GM12878 (cell line): ENCODE measurements at regions not wholly inside any gene's neighbourhood (a gene's known extent, or its start where the extent isn't known, plus 50 kb on each side); places are given as distances from the start of the nearest gene placed in this dataset.

Experiments used
- ATAC-seq: fragments of 200-7000 bp; cut with Tn5 transposase; 3 replicates; pipeline ENCODE4 v1.9.1; 2020; ENCODE audit warnings: mild to moderate bottlenecking, moderate library complexity
- BruUV-seq: library from RNA; stranded (reverse); fragments of 400-500 nt; replicated peaks from 2 replicates; lab custom pipeline; 2021; lab: Mats Ljungman, UMichigan
- CTCF ChIA-PET: fragments of 300-600 bp; sonication (Branson Sonifier 250); formaldehyde crosslinking; extraction: SDS; loops from one replicate; lab custom pipeline; 2021; ENCODE audit warnings: inconsistent platforms; lab: Yijun Ruan, JAX
- POLR2A ChIA-PET: fragments of 350-600 bp; formaldehyde crosslinking; extraction: SDS; loops from one replicate; lab custom pipeline; 2021; ENCODE audit warnings: inconsistent platforms; lab: Charles Lee
- RAD21 ChIA-PET: fragments of 300-600 bp; sonication (Branson Sonifier 250); formaldehyde crosslinking; loops from one replicate; lab custom pipeline; 2023; ENCODE audit warnings: antibody characterized with exemption; ENCODE audit not compliant: unreplicated experiment; lab: Charles Lee
- SMC1A ChIA-PET: fragments of 300-600 bp; sonication (Branson Sonifier 250); formaldehyde crosslinking; loops from one replicate; lab custom pipeline; 2023; ENCODE audit not compliant: unreplicated experiment, uncharacterized antibody; lab: Charles Lee
- DNase-seq: peaks from one replicate; pipeline ENCODE4 v3.0.0-alpha.2; 2011; ENCODE audit warnings: low read depth, low spot score
- FAIRE-seq: peaks from 3 replicates; lab custom pipeline; 2011; peaks lifted over from hg19 to GRCh38; lab: Jason Lieb, UNC
- H2AFZ ChIP-seq: 2 replicates; pipeline ENCODE4 v1.6.0; 2011; ENCODE audit warnings: low read depth, low read length, control low read depth; ENCODE audit not compliant: control insufficient read depth
- H3K27ac ChIP-seq: 2 replicates; pipeline ENCODE4 v1.5.1; 2011; ENCODE audit warnings: control low read depth; ENCODE audit not compliant: control insufficient read depth, insufficient read depth
- H3K27me3 ChIP-seq, 2 experiments: replicated peaks in 1 of 2; 2 replicates each; pipeline versions ENCODE4 v1.6.0 to v1.6.1; 2011; ENCODE audit warnings: low read length in 1 of 2; ENCODE audit not compliant: control insufficient read depth in 2 of 2, insufficient read depth in 2 of 2
- H3K36me3 ChIP-seq, 2 experiments: 2 replicates each; pipeline ENCODE4 v1.5.1; 2011; ENCODE audit warnings: low read length in 1 of 2; ENCODE audit not compliant: control insufficient read depth in 2 of 2, insufficient read depth in 2 of 2
- H3K4me1 ChIP-seq: 2 replicates; pipeline ENCODE4 v1.6.1; 2011; ENCODE audit warnings: mild to moderate bottlenecking, low read length, moderate library complexity, mixed read lengths; ENCODE audit not compliant: control insufficient read depth, insufficient read depth
- H3K4me2 ChIP-seq: 2 replicates; pipeline ENCODE4 v1.6.0; 2011; ENCODE audit warnings: control low read depth; ENCODE audit not compliant: control insufficient read depth, insufficient read depth
- H3K4me3 ChIP-seq: fragments of 200-600 bp; sonication (generic); 2 replicates; pipeline ENCODE4 v1.5.1; 2016
- H3K79me2 ChIP-seq: 2 replicates; pipeline ENCODE4 v1.6.0; 2011; ENCODE audit warnings: low read length; ENCODE audit not compliant: control insufficient read depth, insufficient read depth
- H3K9ac ChIP-seq: 2 replicates; pipeline ENCODE4 v1.8.0; 2011; ENCODE audit warnings: low read length, control low read depth, mixed read lengths; ENCODE audit not compliant: control insufficient read depth, insufficient read depth
- H3K9me3 ChIP-seq: replicated peaks from 3 replicates; pipeline ENCODE4 v1.5.1; 2011; ENCODE audit warnings: mild to moderate bottlenecking, low read length; ENCODE audit not compliant: control insufficient read depth, insufficient read depth
- H4K20me1 ChIP-seq: 2 replicates; pipeline ENCODE4 v1.6.0; 2011; ENCODE audit not compliant: control insufficient read depth, insufficient read depth
- BCL11A ChIP-seq: IDR thresholded peaks from 2 replicates; pipeline ENCODE4 v1.6.1; 2011; ENCODE audit warnings: low read depth, low read length
- CBX3 ChIP-seq: fragments of 200-600 bp; sonication (generic); IDR thresholded peaks from 2 replicates; pipeline ENCODE4 v1.6.1; 2016; ENCODE audit warnings: low read depth, borderline replicate concordance
- CHD1 ChIP-seq: IDR thresholded peaks from 2 replicates; pipeline ENCODE4 v1.6.1; 2012; ENCODE audit warnings: low read depth, low read length, improper control_type of control experiment
- CHD4 ChIP-seq: fragments of 200-600 bp; sonication (generic); IDR thresholded peaks from 2 replicates; pipeline ENCODE4 v1.6.1; 2016; ENCODE audit warnings: mild to moderate bottlenecking
- HCFC1 ChIP-seq: fragments of 150-350 bp; IDR thresholded peaks from 2 replicates; pipeline ENCODE4 v1.6.1; 2014; ENCODE audit warnings: low read length
- HDAC2 ChIP-seq: fragments of 200-600 bp; sonication (generic); IDR thresholded peaks from 2 replicates; pipeline ENCODE4 v1.6.1; 2017
- HDAC6 ChIP-seq: fragments of 200-600 bp; sonication (generic); IDR thresholded peaks from one replicate; pipeline ENCODE4 v1.8.0; 2017; ENCODE audit warnings: antibody characterized with exemption; ENCODE audit not compliant: unreplicated experiment
- MXI1 ChIP-seq: fragments of 150-350 bp; IDR thresholded peaks from 2 replicates; pipeline ENCODE4 v1.6.1; 2011; ENCODE audit warnings: low read depth, mild to moderate bottlenecking, inconsistent platforms, low read length, improper control_type of control experiment
- NFIC ChIP-seq: IDR thresholded peaks from 2 replicates; pipeline ENCODE4 v1.6.1; 2012; ENCODE audit warnings: low read depth, mild to moderate bottlenecking, inconsistent platforms, low read length, moderate library complexity
- NFXL1 ChIP-seq: fragments of 450-650 bp; IDR thresholded peaks from 2 replicates; pipeline ENCODE4 v1.6.1; 2017; ENCODE audit warnings: antibody characterized with exemption, mild to moderate bottlenecking, borderline replicate concordance
- NR2F1 ChIP-seq: fragments of 450-650 bp; conservative IDR thresholded peaks from 2 replicates; pipeline ENCODE4 v1.6.1; 2017; ENCODE audit warnings: mild to moderate bottlenecking
- SUPT20H ChIP-seq: IDR thresholded peaks from 2 replicates; pipeline ENCODE4 v1.6.1; 2011; ENCODE audit warnings: low read depth, mild to moderate bottlenecking, low read length, moderate library complexity, borderline replicate concordance; ENCODE audit not compliant: control insufficient read depth
- TCF7 ChIP-seq: IDR thresholded peaks from 2 replicates; pipeline ENCODE4 v1.6.1; 2014; ENCODE audit warnings: antibody characterized with exemption, borderline replicate concordance
- YBX1 ChIP-seq: fragments of 450-650 bp; IDR thresholded peaks from 2 replicates; pipeline ENCODE4 v1.6.1; 2016; ENCODE audit warnings: antibody characterized with exemption
- ZBTB11 ChIP-seq: fragments of 450-650 bp; formaldehyde crosslinking; IDR thresholded peaks from 2 replicates; pipeline ENCODE4 v1.5.0; 2022; ENCODE audit warnings: mild to moderate bottlenecking, missing genetic modification characterization
- ZNF384 ChIP-seq: IDR thresholded peaks from 2 replicates; pipeline ENCODE4 v1.6.1; 2012; ENCODE audit warnings: low read depth, mild to moderate bottlenecking, low read length, improper control_type of control experiment, borderline replicate concordance
- ZNF622 ChIP-seq: fragments of 450-650 bp; IDR thresholded peaks from 2 replicates; pipeline ENCODE4 v1.6.1; 2017; ENCODE audit warnings: mild to moderate bottlenecking, inconsistent platforms
- ZSCAN29 ChIP-seq: fragments of 450-650 bp; IDR thresholded peaks from 2 replicates; pipeline ENCODE4 v1.6.1; 2017; ENCODE audit warnings: mild to moderate bottlenecking, moderate library complexity
- WGBS: methylation state at CpG from one replicate; pipeline ENCODE4 v1.1.6; 2016; ENCODE audit warnings: low lambda C conversion rate; ENCODE audit not compliant: insufficient replicate concordance, insufficient coverage; ENCODE audit errors: missing lambda C conversion rate; 5-methylcytosine and 5-hydroxymethylcytosine counted together
- in situ Hi-C: fragments of 300-500 bp; cut with MboI; formaldehyde crosslinking; loops from 9 replicates; pipeline ENCODE4 v1.14.3; 2018; ENCODE audit warnings: mixed read lengths
- intact Hi-C: fragments of 100-400 bp; cut with micrococcal nuclease; formaldehyde crosslinking; loops from one replicate; pipeline ENCODE4 v1.14.2; 2022; ENCODE audit not compliant: unreplicated experiment
- TF ChIP-seq, protein P1 (sequence below): fragments of 450-650 bp; IDR thresholded peaks from 2 replicates; pipeline ENCODE4 v1.6.1; 2017; ENCODE audit warnings: borderline replicate concordance
- TF ChIP-seq, protein P2 (sequence below): fragments of 150-350 bp; IDR thresholded peaks from 2 replicates; pipeline ENCODE4 v1.6.1; 2016; ENCODE audit warnings: low read depth, low read length

GRCh38 chr9:96023486-96023885 is 148.0 kb downstream of the ERCC6L2 start:
- FAIRE-seq: no peak
- POLR2A ChIA-PET: no interaction called here
- intact Hi-C loops: no loop called here

More at GRCh38 chr9:96023486-96023885, 148.0 kb downstream of the ERCC6L2 start:
- Histone ChIP-seq H3K79me2 (no peaks in the 10 kb centered on the region), H3K27ac (no peak overlapping the region), H3K4me2 (no peak overlapping the region), H4K20me1 (no peaks in the 10 kb centered on the region; the same call in 1 of the 2 replicates), H3K9me3 (no peaks in the 10 kb centered on the region), H3K27me3 (peaks cover 22 to 26% of the 10 kb centered on the region in 2 experiments), H2AFZ (no peak overlapping the region), H3K36me3 (no peaks in the 10 kb centered on the region), H3K4me3 (no peak overlapping the region), H3K9ac (no peak overlapping the region)
- 51% methylated on average over 5 of the region's 5 CpGs for whole genome bisulfite sequencing
- no TSS peak for BruUV-seq
- DNase-seq (no peak), ATAC-seq (no peak)
- in situ Hi-C loops: no loop called here
- ChIA-PET CTCF (no interaction called here), SMC1A (no interaction called here), RAD21 (no interaction called here)
- no peak for TF ChIP-seq HDAC2
- TF ChIP-seq ZBTB11: no peak
- TF ChIP-seq ZNF384: no peak
- TF ChIP-seq CHD1: no peak
- TF ChIP-seq NFIC: no peak
- TF ChIP-seq HDAC6: no peak
- TF ChIP-seq, protein P1, sequence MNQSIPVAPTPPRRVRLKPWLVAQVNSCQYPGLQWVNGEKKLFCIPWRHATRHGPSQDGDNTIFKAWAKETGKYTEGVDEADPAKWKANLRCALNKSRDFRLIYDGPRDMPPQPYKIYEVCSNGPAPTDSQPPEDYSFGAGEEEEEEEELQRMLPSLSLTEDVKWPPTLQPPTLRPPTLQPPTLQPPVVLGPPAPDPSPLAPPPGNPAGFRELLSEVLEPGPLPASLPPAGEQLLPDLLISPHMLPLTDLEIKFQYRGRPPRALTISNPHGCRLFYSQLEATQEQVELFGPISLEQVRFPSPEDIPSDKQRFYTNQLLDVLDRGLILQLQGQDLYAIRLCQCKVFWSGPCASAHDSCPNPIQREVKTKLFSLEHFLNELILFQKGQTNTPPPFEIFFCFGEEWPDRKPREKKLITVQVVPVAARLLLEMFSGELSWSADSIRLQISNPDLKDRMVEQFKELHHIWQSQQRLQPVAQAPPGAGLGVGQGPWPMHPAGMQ: no peak
- TF ChIP-seq YBX1: no peak
- TF ChIP-seq ZNF622: no peak
- TF ChIP-seq CBX3: no peak
- TF ChIP-seq BCL11A: no peak
- TF ChIP-seq, protein P2, sequence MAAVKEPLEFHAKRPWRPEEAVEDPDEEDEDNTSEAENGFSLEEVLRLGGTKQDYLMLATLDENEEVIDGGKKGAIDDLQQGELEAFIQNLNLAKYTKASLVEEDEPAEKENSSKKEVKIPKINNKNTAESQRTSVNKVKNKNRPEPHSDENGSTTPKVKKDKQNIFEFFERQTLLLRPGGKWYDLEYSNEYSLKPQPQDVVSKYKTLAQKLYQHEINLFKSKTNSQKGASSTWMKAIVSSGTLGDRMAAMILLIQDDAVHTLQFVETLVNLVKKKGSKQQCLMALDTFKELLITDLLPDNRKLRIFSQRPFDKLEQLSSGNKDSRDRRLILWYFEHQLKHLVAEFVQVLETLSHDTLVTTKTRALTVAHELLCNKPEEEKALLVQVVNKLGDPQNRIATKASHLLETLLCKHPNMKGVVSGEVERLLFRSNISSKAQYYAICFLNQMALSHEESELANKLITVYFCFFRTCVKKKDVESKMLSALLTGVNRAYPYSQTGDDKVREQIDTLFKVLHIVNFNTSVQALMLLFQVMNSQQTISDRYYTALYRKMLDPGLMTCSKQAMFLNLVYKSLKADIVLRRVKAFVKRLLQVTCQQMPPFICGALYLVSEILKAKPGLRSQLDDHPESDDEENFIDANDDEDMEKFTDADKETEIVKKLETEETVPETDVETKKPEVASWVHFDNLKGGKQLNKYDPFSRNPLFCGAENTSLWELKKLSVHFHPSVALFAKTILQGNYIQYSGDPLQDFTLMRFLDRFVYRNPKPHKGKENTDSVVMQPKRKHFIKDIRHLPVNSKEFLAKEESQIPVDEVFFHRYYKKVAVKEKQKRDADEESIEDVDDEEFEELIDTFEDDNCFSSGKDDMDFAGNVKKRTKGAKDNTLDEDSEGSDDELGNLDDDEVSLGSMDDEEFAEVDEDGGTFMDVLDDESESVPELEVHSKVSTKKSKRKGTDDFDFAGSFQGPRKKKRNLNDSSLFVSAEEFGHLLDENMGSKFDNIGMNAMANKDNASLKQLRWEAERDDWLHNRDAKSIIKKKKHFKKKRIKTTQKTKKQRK: no peak
- TF ChIP-seq ZSCAN29: no peak
- no peak for TF ChIP-seq HCFC1
- TF ChIP-seq TCF7: no peak
- TF ChIP-seq MXI1: no peak
- TF ChIP-seq CHD4: no peak
- TF ChIP-seq SUPT20H: no peak
- no peak for TF ChIP-seq NFXL1
- no peak for TF ChIP-seq NR2F1
- TF ChIP-seq, all 136 proteins: peak for 0
- H3K4me1 ChIP-seq: peaks cover 5% of the 10 kb centered on the region; the same call in 1 of the 2 replicates
